GM23338 (cell line): ENCODE measurements at regions not wholly inside any gene's neighbourhood (a gene's known extent, or its start where the extent isn't known, plus 50 kb on each side); places are given as distances from the start of the nearest gene placed in this dataset.

Experiments used
- ATAC-seq: fragments of 200-7000 bp; cut with Tn5 transposase; 3 replicates; pipeline ENCODE4 v1.9.1; 2020
- DNase-seq: peaks from one replicate; pipeline ENCODE4 v3.0.0-alpha.2; 2015; ENCODE audit warnings: low spot score
- H2AFZ ChIP-seq: fragments of 200-600 bp; sonication (generic); 2 replicates; pipeline ENCODE4 v1.8.0; 2016; ENCODE audit warnings: antibody characterized with exemption, mild to moderate bottlenecking, moderate library complexity
- H3F3A ChIP-seq: fragments of 200-600 bp; sonication (generic); replicated peaks from 2 replicates; pipeline ENCODE4 v1.8.0; 2017; ENCODE audit warnings: antibody characterized with exemption, mixed run types, low read depth
- H3K27ac ChIP-seq: fragments of 200-600 bp; sonication (generic); 2 replicates; pipeline ENCODE4 v1.6.1; 2016; ENCODE audit warnings: low read depth
- H3K27me3 ChIP-seq: fragments of 200-600 bp; sonication (generic); 2 replicates; pipeline ENCODE4 v1.8.0; 2016; ENCODE audit warnings: mild to moderate bottlenecking, mixed run types, moderate library complexity; ENCODE audit not compliant: insufficient read depth
- H3K36me3 ChIP-seq: fragments of 200-600 bp; sonication (generic); 2 replicates; pipeline ENCODE4 v1.8.0; 2016; ENCODE audit warnings: mild to moderate bottlenecking; ENCODE audit not compliant: insufficient read depth
- H3K4me1 ChIP-seq: fragments of 200-600 bp; sonication (generic); 2 replicates; pipeline ENCODE4 v1.8.0; 2016; ENCODE audit warnings: mild to moderate bottlenecking, moderate library complexity; ENCODE audit not compliant: insufficient read depth
- H3K4me2 ChIP-seq: fragments of 200-600 bp; sonication (generic); 2 replicates; pipeline ENCODE4 v1.7.1; 2017; ENCODE audit warnings: mixed run types
- H3K4me3 ChIP-seq: fragments of 200-600 bp; sonication (generic); 2 replicates; pipeline ENCODE4 v1.6.1; 2016; ENCODE audit warnings: mixed run types
- H3K79me2 ChIP-seq: fragments of 200-600 bp; sonication (generic); replicated peaks from 2 replicates; pipeline ENCODE4 v1.8.0; 2017; ENCODE audit warnings: mild to moderate bottlenecking; ENCODE audit not compliant: insufficient read depth
- H3K9me2 ChIP-seq: fragments of 200-600 bp; sonication (generic); 2 replicates; pipeline ENCODE4 v1.8.0; 2017; ENCODE audit not compliant: insufficient read depth
- H4K20me1 ChIP-seq: fragments of 200-600 bp; sonication (generic); replicated peaks from 2 replicates; pipeline ENCODE4 v1.8.0; 2017; ENCODE audit warnings: mild to moderate bottlenecking; ENCODE audit not compliant: insufficient read depth
- H3K27ac Mint-ChIP-seq: 2 replicates; pipeline ENCODE4 v1.8.0; 2020; ENCODE audit warnings: inconsistent platforms, mild to moderate bottlenecking, moderate library complexity, mixed read lengths
- H3K27me3 Mint-ChIP-seq: 3 replicates; pipeline ENCODE4 v1.8.0; 2022; ENCODE audit warnings: low read depth, mild to moderate bottlenecking, moderate library complexity, mixed read lengths, inconsistent platforms; ENCODE audit not compliant: insufficient read depth, poor library complexity
- H3K36me3 Mint-ChIP-seq: 3 replicates; pipeline ENCODE4 v1.8.0; 2021; ENCODE audit warnings: low read depth, mild to moderate bottlenecking, inconsistent platforms, moderate library complexity, mixed read lengths
- H3K4me1 Mint-ChIP-seq: 3 replicates; pipeline ENCODE4 v1.8.0; 2020; ENCODE audit warnings: mild to moderate bottlenecking, inconsistent platforms, mixed read lengths
- H3K4me3 Mint-ChIP-seq: 3 replicates; pipeline ENCODE4 v1.8.0; 2021; ENCODE audit warnings: moderate library complexity, mild to moderate bottlenecking, inconsistent platforms, mixed read lengths
- H3K9me3 Mint-ChIP-seq: 3 replicates; pipeline ENCODE4 v1.8.0; 2020; ENCODE audit warnings: moderate library complexity, mild to moderate bottlenecking, inconsistent platforms, mixed read lengths
- CREB1 ChIP-seq: fragments of 250-450 bp; sonication (Bioruptor Pico); IDR thresholded peaks from 2 replicates; pipeline ENCODE4 v1.5.0; 2020; ENCODE audit warnings: low read depth, mild to moderate bottlenecking, moderate library complexity
- EZH2phosphoT487 ChIP-seq: fragments of 200-600 bp; sonication (generic); IDR thresholded peaks from one replicate; pipeline ENCODE4 v1.8.1; 2018; ENCODE audit warnings: antibody characterized with exemption; ENCODE audit not compliant: unreplicated experiment
- JUNB ChIP-seq: IDR thresholded peaks from one replicate; pipeline ENCODE4 v1.6.1; 2016; ENCODE audit warnings: antibody characterized with exemption; ENCODE audit not compliant: unreplicated experiment
- NANOG ChIP-seq: IDR thresholded peaks from 2 replicates; pipeline ENCODE4 v1.6.1; 2016; ENCODE audit warnings: antibody characterized with exemption, borderline replicate concordance
- POLR2AphosphoS5 ChIP-seq: IDR thresholded peaks from 2 replicates; pipeline ENCODE4 v1.6.1; 2016; ENCODE audit warnings: antibody characterized with exemption, low read depth
- STAT1 ChIP-seq: IDR thresholded peaks from one replicate; pipeline ENCODE4 v1.6.1; 2016; ENCODE audit warnings: antibody characterized with exemption; ENCODE audit not compliant: unreplicated experiment
- ZNF114 ChIP-seq: fragments of 250-450 bp; sonication (Bioruptor Pico); IDR thresholded peaks from 2 replicates; pipeline ENCODE4 v1.5.0; 2020; ENCODE audit warnings: mild to moderate bottlenecking, moderate library complexity
- TF ChIP-seq, protein P1 (sequence below): IDR thresholded peaks from one replicate; pipeline ENCODE4 v1.6.1; 2018; ENCODE audit warnings: antibody characterized with exemption; ENCODE audit not compliant: unreplicated experiment
- TF ChIP-seq, protein P2 (sequence below), 2 experiments: fragments of 200-600 bp in 1 of 2; sonication (generic) in 1 of 2; conservative IDR thresholded peaks; 2 replicates each; pipeline versions ENCODE4 v1.5.1 to v1.6.1; 2016 to 2017; ENCODE audit warnings: antibody characterized with exemption in 2 of 2, low read depth in 2 of 2, mild to moderate bottlenecking in 2 of 2, moderate library complexity in 1 of 2
- TF ChIP-seq, protein P3 (sequence below): fragments of 250-450 bp; sonication (Bioruptor Pico); IDR thresholded peaks from 2 replicates; pipeline ENCODE4 v1.5.0; 2020; ENCODE audit warnings: mild to moderate bottlenecking, moderate library complexity

DNA sequence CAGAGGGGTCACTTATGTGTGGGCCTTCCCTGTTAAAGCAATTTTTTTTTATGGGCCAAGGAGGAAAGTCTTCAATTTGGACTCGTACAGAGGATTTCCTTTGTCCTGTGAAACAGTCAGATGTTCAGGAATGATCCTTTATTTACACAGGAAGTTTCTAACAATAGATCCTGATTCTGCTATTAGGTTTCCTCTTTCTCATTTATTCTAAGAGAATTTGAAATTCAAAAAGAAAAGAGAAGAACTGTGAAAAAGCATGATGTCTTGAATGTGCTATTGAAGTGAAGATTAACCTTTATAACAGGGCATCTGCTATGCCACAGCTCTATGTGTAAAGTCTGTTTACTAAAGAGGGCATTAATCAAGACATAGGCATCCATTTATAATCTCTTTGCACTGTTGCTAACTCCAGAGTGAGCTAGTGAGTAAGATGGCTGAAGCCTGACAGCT lies 105.3 kb upstream of the FAM98A start (continued):
- TF ChIP-seq, protein P1, sequence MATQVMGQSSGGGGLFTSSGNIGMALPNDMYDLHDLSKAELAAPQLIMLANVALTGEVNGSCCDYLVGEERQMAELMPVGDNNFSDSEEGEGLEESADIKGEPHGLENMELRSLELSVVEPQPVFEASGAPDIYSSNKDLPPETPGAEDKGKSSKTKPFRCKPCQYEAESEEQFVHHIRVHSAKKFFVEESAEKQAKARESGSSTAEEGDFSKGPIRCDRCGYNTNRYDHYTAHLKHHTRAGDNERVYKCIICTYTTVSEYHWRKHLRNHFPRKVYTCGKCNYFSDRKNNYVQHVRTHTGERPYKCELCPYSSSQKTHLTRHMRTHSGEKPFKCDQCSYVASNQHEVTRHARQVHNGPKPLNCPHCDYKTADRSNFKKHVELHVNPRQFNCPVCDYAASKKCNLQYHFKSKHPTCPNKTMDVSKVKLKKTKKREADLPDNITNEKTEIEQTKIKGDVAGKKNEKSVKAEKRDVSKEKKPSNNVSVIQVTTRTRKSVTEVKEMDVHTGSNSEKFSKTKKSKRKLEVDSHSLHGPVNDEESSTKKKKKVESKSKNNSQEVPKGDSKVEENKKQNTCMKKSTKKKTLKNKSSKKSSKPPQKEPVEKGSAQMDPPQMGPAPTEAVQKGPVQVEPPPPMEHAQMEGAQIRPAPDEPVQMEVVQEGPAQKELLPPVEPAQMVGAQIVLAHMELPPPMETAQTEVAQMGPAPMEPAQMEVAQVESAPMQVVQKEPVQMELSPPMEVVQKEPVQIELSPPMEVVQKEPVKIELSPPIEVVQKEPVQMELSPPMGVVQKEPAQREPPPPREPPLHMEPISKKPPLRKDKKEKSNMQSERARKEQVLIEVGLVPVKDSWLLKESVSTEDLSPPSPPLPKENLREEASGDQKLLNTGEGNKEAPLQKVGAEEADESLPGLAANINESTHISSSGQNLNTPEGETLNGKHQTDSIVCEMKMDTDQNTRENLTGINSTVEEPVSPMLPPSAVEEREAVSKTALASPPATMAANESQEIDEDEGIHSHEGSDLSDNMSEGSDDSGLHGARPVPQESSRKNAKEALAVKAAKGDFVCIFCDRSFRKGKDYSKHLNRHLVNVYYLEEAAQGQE, result no peak

DNA sequence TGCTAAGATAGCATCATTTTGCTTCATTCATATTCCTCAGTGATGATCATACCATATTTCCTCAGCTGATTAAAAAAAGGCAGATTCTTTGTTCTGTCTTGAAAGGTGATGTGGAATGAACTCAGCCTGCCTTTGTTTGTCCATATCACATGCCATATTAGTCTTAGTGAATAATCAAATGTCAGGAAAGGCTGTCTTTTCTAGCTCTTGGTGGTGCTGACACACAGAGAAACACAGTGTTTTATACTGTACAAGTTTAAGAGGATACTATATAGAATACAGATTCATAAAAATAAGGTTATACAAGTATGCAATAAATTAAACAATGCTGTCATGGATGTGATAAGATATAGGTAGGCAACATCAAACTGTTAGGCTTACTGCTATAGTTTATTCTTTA lies 97.1 kb upstream of the FAM98A start:
- no peaks in the 10 kb centered on the region for H3K27me3 Mint-ChIP-seq
- Histone ChIP-seq H3K9me2 (peaks cover 8% of the 10 kb centered on the region; the same call in 1 of the 2 replicates), H3K27me3 (no peaks in the 10 kb centered on the region), H3K36me3 (no peaks in the 10 kb centered on the region; the same call in 1 of the 2 replicates), H3K4me1 (no peaks in the 10 kb centered on the region), H3K27ac (no peak overlapping the region), H4K20me1 (no peaks in the 10 kb centered on the region), H3K79me2 (no peaks in the 10 kb centered on the region), H3K4me2 (no peak overlapping the region), H3F3A (no peaks in the 10 kb centered on the region), H3K4me3 (no peak overlapping the region), H2AFZ (no peak overlapping the region)
- H3K4me1 Mint-ChIP-seq, result no peaks in the 10 kb centered on the region
- no peak overlapping the region for H3K27ac Mint-ChIP-seq
- ATAC-seq, result no peak
- H3K9me3 Mint-ChIP-seq, result peaks cover 40% of the 10 kb centered on the region
- no peak overlapping the region for H3K4me3 Mint-ChIP-seq
- peaks cover 36% of the 10 kb centered on the region for H3K36me3 Mint-ChIP-seq
- DNase-seq, result no peak
- TF ChIP-seq, protein P2, sequence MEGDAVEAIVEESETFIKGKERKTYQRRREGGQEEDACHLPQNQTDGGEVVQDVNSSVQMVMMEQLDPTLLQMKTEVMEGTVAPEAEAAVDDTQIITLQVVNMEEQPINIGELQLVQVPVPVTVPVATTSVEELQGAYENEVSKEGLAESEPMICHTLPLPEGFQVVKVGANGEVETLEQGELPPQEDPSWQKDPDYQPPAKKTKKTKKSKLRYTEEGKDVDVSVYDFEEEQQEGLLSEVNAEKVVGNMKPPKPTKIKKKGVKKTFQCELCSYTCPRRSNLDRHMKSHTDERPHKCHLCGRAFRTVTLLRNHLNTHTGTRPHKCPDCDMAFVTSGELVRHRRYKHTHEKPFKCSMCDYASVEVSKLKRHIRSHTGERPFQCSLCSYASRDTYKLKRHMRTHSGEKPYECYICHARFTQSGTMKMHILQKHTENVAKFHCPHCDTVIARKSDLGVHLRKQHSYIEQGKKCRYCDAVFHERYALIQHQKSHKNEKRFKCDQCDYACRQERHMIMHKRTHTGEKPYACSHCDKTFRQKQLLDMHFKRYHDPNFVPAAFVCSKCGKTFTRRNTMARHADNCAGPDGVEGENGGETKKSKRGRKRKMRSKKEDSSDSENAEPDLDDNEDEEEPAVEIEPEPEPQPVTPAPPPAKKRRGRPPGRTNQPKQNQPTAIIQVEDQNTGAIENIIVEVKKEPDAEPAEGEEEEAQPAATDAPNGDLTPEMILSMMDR (conservative IDR thresholded peaks at IDR 0.05; ENCODE audit: low read depth in 2 of 2), result no peak
- TF ChIP-seq EZH2phosphoT487 (no peak), NANOG (no peak), POLR2AphosphoS5 (no peak), STAT1 (no peak), JUNB (no peak), ZNF114 (no peak), CREB1 (no peak)
- TF ChIP-seq, protein P1, result no peak
- TF ChIP-seq, protein P3, sequence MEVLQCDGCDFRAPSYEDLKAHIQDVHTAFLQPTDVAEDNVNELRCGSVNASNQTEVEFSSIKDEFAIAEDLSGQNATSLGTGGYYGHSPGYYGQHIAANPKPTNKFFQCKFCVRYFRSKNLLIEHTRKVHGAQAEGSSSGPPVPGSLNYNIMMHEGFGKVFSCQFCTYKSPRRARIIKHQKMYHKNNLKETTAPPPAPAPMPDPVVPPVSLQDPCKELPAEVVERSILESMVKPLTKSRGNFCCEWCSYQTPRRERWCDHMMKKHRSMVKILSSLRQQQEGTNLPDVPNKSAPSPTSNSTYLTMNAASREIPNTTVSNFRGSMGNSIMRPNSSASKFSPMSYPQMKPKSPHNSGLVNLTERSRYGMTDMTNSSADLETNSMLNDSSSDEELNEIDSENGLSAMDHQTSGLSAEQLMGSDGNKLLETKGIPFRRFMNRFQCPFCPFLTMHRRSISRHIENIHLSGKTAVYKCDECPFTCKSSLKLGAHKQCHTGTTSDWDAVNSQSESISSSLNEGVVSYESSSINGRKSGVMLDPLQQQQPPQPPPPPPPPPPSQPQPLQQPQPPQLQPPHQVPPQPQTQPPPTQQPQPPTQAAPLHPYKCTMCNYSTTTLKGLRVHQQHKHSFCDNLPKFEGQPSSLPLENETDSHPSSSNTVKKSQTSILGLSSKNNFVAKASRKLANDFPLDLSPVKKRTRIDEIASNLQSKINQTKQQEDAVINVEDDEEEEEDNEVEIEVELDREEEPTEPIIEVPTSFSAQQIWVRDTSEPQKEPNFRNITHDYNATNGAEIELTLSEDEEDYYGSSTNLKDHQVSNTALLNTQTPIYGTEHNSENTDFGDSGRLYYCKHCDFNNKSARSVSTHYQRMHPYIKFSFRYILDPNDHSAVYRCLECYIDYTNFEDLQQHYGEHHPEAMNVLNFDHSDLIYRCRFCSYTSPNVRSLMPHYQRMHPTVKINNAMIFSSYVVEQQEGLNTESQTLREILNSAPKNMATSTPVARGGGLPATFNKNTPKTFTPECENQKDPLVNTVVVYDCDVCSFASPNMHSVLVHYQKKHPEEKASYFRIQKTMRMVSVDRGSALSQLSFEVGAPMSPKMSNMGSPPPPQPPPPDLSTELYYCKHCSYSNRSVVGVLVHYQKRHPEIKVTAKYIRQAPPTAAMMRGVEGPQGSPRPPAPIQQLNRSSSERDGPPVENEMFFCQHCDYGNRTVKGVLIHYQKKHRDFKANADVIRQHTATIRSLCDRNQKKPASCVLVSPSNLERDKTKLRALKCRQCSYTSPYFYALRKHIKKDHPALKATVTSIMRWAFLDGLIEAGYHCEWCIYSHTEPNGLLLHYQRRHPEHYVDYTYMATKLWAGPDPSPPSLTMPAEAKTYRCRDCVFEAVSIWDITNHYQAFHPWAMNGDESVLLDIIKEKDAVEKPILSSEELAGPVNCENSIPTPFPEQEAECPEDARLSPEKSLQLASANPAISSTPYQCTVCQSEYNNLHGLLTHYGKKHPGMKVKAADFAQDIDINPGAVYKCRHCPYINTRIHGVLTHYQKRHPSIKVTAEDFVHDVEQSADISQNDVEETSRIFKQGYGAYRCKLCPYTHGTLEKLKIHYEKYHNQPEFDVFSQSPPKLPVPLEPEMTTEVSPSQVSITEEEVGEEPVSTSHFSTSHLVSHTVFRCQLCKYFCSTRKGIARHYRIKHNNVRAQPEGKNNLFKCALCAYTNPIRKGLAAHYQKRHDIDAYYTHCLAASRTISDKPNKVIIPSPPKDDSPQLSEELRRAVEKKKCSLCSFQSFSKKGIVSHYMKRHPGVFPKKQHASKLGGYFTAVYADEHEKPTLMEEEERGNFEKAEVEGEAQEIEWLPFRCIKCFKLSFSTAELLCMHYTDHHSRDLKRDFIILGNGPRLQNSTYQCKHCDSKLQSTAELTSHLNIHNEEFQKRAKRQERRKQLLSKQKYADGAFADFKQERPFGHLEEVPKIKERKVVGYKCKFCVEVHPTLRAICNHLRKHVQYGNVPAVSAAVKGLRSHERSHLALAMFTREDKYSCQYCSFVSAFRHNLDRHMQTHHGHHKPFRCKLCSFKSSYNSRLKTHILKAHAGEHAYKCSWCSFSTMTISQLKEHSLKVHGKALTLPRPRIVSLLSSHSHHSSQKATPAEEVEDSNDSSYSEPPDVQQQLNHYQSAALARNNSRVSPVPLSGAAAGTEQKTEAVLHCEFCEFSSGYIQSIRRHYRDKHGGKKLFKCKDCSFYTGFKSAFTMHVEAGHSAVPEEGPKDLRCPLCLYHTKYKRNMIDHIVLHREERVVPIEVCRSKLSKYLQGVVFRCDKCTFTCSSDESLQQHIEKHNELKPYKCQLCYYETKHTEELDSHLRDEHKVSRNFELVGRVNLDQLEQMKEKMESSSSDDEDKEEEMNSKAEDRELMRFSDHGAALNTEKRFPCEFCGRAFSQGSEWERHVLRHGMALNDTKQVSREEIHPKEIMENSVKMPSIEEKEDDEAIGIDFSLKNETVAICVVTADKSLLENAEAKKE, result no peak
